ENCODE measurements at regions not wholly inside any gene's neighbourhood (a gene's known extent, or its start where the extent isn't known, plus 50 kb on each side); places are given as distances from the start of the nearest gene placed in this dataset.

GRCh38 chr12:90174956-90175355, 466.3 kb upstream of the ATP2B1 start:
- H3K27me3 ChIP-seq (ENCODE audit: insufficient read depth, low read length, poor library complexity), result no peaks in the 10 kb centered on the region
- H3K79me2 ChIP-seq (ENCODE audit: control insufficient read depth, insufficient read depth, low read length), result no peaks in the 10 kb centered on the region
- H3K27ac ChIP-seq (ENCODE audit: low read depth, low read length), result no peak overlapping the region
- H3K79me1 ChIP-seq (ENCODE audit: low read length), result no peaks in the 10 kb centered on the region
- no peak overlapping the region for H3K4ac ChIP-seq (ENCODE audit: low read depth, low read length)
- no peak overlapping the region for H2AK5ac ChIP-seq (ENCODE audit: low read length)
- WGBS (ENCODE audit: extremely low coverage, insufficient coverage, low lambda C conversion rate), result no CpG with 5 or more reads among the region's 1 CpG
- H3K23ac ChIP-seq (ENCODE audit: low read length), result no peak overlapping the region
- DNase-seq, result no peak
- no peak overlapping the region for H3K18ac ChIP-seq (ENCODE audit: low read length)
- H3K4me1 ChIP-seq (ENCODE audit: control insufficient read depth, low read depth, low read length), result peaks cover 2% of the 10 kb centered on the region
- H2BK120ac ChIP-seq (ENCODE audit: low read depth, low read length), result no peak overlapping the region
- no peak overlapping the region for H4K5ac ChIP-seq (ENCODE audit: low read length)
- no peak overlapping the region for H2BK5ac ChIP-seq (ENCODE audit: low read length)
- no peak overlapping the region for H3K9ac ChIP-seq (ENCODE audit: low read length)
- H3K56ac ChIP-seq (ENCODE audit: low read length), result no peak overlapping the region
- no peak overlapping the region for H3K4me2 ChIP-seq (ENCODE audit: low read length)
- no peak overlapping the region for H2BK15ac ChIP-seq (replicated peaks; ENCODE audit: low read depth)
- no peak overlapping the region for H3K4me3 ChIP-seq (ENCODE audit: low read length)
- H3K36me3 ChIP-seq (ENCODE audit: control insufficient read depth, insufficient read depth, low read length), result no peaks in the 10 kb centered on the region
- H4K8ac ChIP-seq (ENCODE audit: low read depth, low read length), result no peak overlapping the region

DNA sequence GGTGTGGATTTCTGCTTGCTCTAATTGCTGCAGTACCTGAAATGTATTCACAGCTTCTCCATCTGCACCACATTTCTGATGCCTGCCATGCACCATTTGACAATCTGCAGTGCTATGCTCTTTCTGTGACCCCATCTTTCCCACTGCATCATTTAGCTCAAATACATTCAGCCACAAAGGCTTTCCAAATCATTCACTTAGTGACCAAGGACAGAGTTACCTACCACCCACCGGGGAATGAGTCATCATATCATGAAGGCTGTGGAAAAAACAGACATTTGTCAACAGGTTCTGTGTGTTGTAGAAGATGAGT, 465.5 kb upstream of the ATP2B1 start:
- H3K9ac ChIP-seq (ENCODE audit: low read length), result no peak overlapping the region
- H2BK5ac ChIP-seq (ENCODE audit: low read length), result no peak overlapping the region
- H3K27me3 ChIP-seq (ENCODE audit: insufficient read depth, low read length, poor library complexity), result no peaks in the 10 kb centered on the region
- H3K4me3 ChIP-seq (ENCODE audit: low read length), result no peak overlapping the region
- H3K79me1 ChIP-seq (ENCODE audit: low read length), result no peaks in the 10 kb centered on the region
- DNase-seq, result peak; percentile 14
- no peak overlapping the region for H2BK120ac ChIP-seq (ENCODE audit: low read depth, low read length)
- no peak overlapping the region for H3K23ac ChIP-seq (ENCODE audit: low read length)
- H2BK15ac ChIP-seq (replicated peaks; ENCODE audit: low read depth), result no peak overlapping the region
- H3K36me3 ChIP-seq (ENCODE audit: control insufficient read depth, insufficient read depth, low read length), result no peaks in the 10 kb centered on the region
- H3K18ac ChIP-seq (ENCODE audit: low read length), result no peak overlapping the region
- no peak overlapping the region for H3K56ac ChIP-seq (ENCODE audit: low read length)
- no peak overlapping the region for H3K4ac ChIP-seq (ENCODE audit: low read depth, low read length)
- H3K27ac ChIP-seq (ENCODE audit: low read depth, low read length), result no peak overlapping the region
- no peaks in the 10 kb centered on the region for H3K79me2 ChIP-seq (ENCODE audit: control insufficient read depth, insufficient read depth, low read length)
- no peak overlapping the region for H3K4me2 ChIP-seq (ENCODE audit: low read length)
- H3K4me1 ChIP-seq (ENCODE audit: control insufficient read depth, low read depth, low read length), result peaks cover 2% of the 10 kb centered on the region
- no peak overlapping the region for H2AK5ac ChIP-seq (ENCODE audit: low read length)
- H4K5ac ChIP-seq (ENCODE audit: low read length), result no peak overlapping the region
- no CpG with 5 or more reads among the region's 1 CpG for WGBS (ENCODE audit: extremely low coverage, insufficient coverage, low lambda C conversion rate)
- no peak overlapping the region for H4K8ac ChIP-seq (ENCODE audit: low read depth, low read length)

DNA sequence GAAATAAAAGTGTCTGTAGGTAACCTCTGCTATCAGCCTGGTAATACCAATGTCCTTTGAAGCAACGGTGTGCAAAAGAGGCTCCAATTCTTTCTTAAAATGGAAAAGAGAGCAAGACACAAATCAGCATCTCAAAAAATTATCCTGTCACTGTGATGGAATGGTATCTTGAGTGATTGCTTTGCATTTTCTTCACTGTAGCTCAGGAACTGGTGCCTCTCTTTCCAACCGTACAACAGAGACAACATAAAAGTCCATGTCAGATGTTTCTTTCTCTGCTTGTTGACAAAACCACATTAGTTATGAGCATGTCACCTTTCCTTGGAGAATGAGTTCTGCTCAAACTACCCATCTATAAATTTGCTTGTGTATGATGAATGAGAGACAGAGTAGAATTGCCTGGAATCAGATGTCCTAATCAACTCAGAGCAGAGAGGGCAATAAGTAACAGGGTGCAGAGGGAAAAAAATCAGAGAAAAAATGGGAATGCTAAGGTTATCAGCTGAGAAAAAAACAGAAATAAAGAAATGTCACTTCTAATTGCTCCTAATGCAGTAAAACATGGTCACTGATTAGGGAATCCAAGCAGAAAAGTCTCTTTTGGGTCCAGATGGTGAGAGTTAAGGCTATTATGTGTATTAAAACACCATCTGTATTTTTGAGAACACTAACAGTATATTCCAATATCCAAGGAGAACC, 465.0 kb upstream of the ATP2B1 start:
- no peak overlapping the region for H2AK5ac ChIP-seq (ENCODE audit: low read length)
- no peak overlapping the region for H3K4me3 ChIP-seq (ENCODE audit: low read length)
- H3K4me2 ChIP-seq (ENCODE audit: low read length), result no peak overlapping the region
- no peak overlapping the region for H3K23ac ChIP-seq (ENCODE audit: low read length)
- H2BK15ac ChIP-seq (replicated peaks; ENCODE audit: low read depth), result no peak overlapping the region
- H3K18ac ChIP-seq (ENCODE audit: low read length), result no peak overlapping the region
- no peak overlapping the region for H2BK120ac ChIP-seq (ENCODE audit: low read depth, low read length)
- H4K5ac ChIP-seq (ENCODE audit: low read length), result no peak overlapping the region
- no peak overlapping the region for H3K4ac ChIP-seq (ENCODE audit: low read depth, low read length)
- no peaks in the 10 kb centered on the region for H3K79me2 ChIP-seq (ENCODE audit: control insufficient read depth, insufficient read depth, low read length)
- H3K79me1 ChIP-seq (ENCODE audit: low read length), result no peaks in the 10 kb centered on the region
- no peak overlapping the region for H4K8ac ChIP-seq (ENCODE audit: low read depth, low read length)
- H3K36me3 ChIP-seq (ENCODE audit: control insufficient read depth, insufficient read depth, low read length), result no peaks in the 10 kb centered on the region
- H2BK5ac ChIP-seq (ENCODE audit: low read length), result no peak overlapping the region
- no CpG with 5 or more reads among the region's 2 CpGs for WGBS (ENCODE audit: extremely low coverage, insufficient coverage, low lambda C conversion rate)
- H3K27ac ChIP-seq (ENCODE audit: low read depth, low read length), result no peak overlapping the region
- H3K9ac ChIP-seq (ENCODE audit: low read length), result no peak overlapping the region
- no peaks in the 10 kb centered on the region for H3K27me3 ChIP-seq (ENCODE audit: insufficient read depth, low read length, poor library complexity)
- no peak for DNase-seq
- peaks cover 2% of the 10 kb centered on the region for H3K4me1 ChIP-seq (ENCODE audit: control insufficient read depth, low read depth, low read length)
- no peak overlapping the region for H3K56ac ChIP-seq (ENCODE audit: low read length)

DNA sequence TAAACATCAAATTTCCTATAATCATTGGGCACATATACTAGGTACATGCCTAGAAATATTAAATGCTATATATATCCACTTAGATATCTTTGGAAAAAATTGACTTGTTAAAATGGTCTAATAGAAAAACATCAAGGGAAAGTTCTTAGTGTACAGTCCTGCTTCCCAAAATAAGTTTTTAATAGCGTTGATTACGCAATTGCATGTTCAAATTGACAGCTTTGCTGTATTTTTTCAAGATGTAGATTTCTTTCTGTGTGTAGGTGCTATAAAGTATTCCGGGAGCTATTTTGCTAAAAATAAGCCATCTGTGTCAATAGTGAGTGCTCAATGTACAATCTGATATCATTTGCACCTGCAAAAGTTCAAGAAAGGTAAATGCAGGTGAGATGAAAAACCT, 463.9 kb upstream of the ATP2B1 start:
- H2BK5ac ChIP-seq (ENCODE audit: low read length), result no peak overlapping the region
- H3K56ac ChIP-seq (ENCODE audit: low read length), result no peak overlapping the region
- H4K5ac ChIP-seq (ENCODE audit: low read length), result no peak overlapping the region
- H4K8ac ChIP-seq (ENCODE audit: low read depth, low read length), result no peak overlapping the region
- H3K27ac ChIP-seq (ENCODE audit: low read depth, low read length), result no peak overlapping the region
- H3K36me3 ChIP-seq (ENCODE audit: control insufficient read depth, insufficient read depth, low read length), result no peaks in the 10 kb centered on the region
- no peak overlapping the region for H3K9ac ChIP-seq (ENCODE audit: low read length)
- no peak overlapping the region for H3K4me2 ChIP-seq (ENCODE audit: low read length)
- no peak overlapping the region for H2BK120ac ChIP-seq (ENCODE audit: low read depth, low read length)
- H3K23ac ChIP-seq (ENCODE audit: low read length), result no peak overlapping the region
- H3K4me1 ChIP-seq (ENCODE audit: control insufficient read depth, low read depth, low read length), result peaks cover 2% of the 10 kb centered on the region
- H3K27me3 ChIP-seq (ENCODE audit: insufficient read depth, low read length, poor library complexity), result no peaks in the 10 kb centered on the region
- no peak overlapping the region for H2AK5ac ChIP-seq (ENCODE audit: low read length)
- WGBS (ENCODE audit: extremely low coverage, insufficient coverage, low lambda C conversion rate), result no CpG with 5 or more reads among the region's 3 CpGs
- no peak overlapping the region for H3K4me3 ChIP-seq (ENCODE audit: low read length)
- H3K79me1 ChIP-seq (ENCODE audit: low read length), result no peaks in the 10 kb centered on the region
- no peak for DNase-seq
- no peaks in the 10 kb centered on the region for H3K79me2 ChIP-seq (ENCODE audit: control insufficient read depth, insufficient read depth, low read length)
- H3K4ac ChIP-seq (ENCODE audit: low read depth, low read length), result no peak overlapping the region
- no peak overlapping the region for H3K18ac ChIP-seq (ENCODE audit: low read length)
- no peak overlapping the region for H2BK15ac ChIP-seq (replicated peaks; ENCODE audit: low read depth)

GRCh38 chr12:90170740-90171139, 462.1 kb upstream of the ATP2B1 start:
- no peaks in the 10 kb centered on the region for H3K27me3 ChIP-seq (ENCODE audit: insufficient read depth, low read length, poor library complexity)
- no peak overlapping the region for H4K5ac ChIP-seq (ENCODE audit: low read length)
- no peak overlapping the region for H2BK120ac ChIP-seq (ENCODE audit: low read depth, low read length)
- no peaks in the 10 kb centered on the region for H3K79me2 ChIP-seq (ENCODE audit: control insufficient read depth, insufficient read depth, low read length)
- H3K18ac ChIP-seq (ENCODE audit: low read length), result no peak overlapping the region
- no peak overlapping the region for H2AK5ac ChIP-seq (ENCODE audit: low read length)
- H4K8ac ChIP-seq (ENCODE audit: low read depth, low read length), result no peak overlapping the region
- no peak overlapping the region for H2BK15ac ChIP-seq (replicated peaks; ENCODE audit: low read depth)
- H3K23ac ChIP-seq (ENCODE audit: low read length), result no peak overlapping the region
- no peak overlapping the region for H3K4me3 ChIP-seq (ENCODE audit: low read length)
- peaks cover 2% of the 10 kb centered on the region for H3K4me1 ChIP-seq (ENCODE audit: control insufficient read depth, low read depth, low read length)
- no peak overlapping the region for H3K4ac ChIP-seq (ENCODE audit: low read depth, low read length)
- H3K79me1 ChIP-seq (ENCODE audit: low read length), result no peaks in the 10 kb centered on the region
- no peaks in the 10 kb centered on the region for H3K36me3 ChIP-seq (ENCODE audit: control insufficient read depth, insufficient read depth, low read length)
- H3K27ac ChIP-seq (ENCODE audit: low read depth, low read length), result no peak overlapping the region
- no peak overlapping the region for H3K56ac ChIP-seq (ENCODE audit: low read length)
- no peak overlapping the region for H3K4me2 ChIP-seq (ENCODE audit: low read length)
- no peak overlapping the region for H2BK5ac ChIP-seq (ENCODE audit: low read length)
- no peak for DNase-seq
- no peak overlapping the region for H3K9ac ChIP-seq (ENCODE audit: low read length)
- no CpG with 5 or more reads among the region's 1 CpG for WGBS (ENCODE audit: extremely low coverage, insufficient coverage, low lambda C conversion rate)

- Histone ChIP-seq H3K4me1 (ENCODE audit: control insufficient read depth, low read depth, low read length) (no peaks in the 10 kb centered on the region), H3K4me3 (ENCODE audit: low read length) (no peak overlapping the region), H2BK5ac (ENCODE audit: low read length) (no peak overlapping the region), H3K4me2 (ENCODE audit: low read length) (no peak overlapping the region), H3K79me1 (ENCODE audit: low read length) (no peaks in the 10 kb centered on the region), H2BK120ac (ENCODE audit: low read depth, low read length) (no peak overlapping the region), H4K5ac (ENCODE audit: low read length) (no peak overlapping the region), H3K23ac (ENCODE audit: low read length) (no peak overlapping the region), H3K18ac (ENCODE audit: low read length) (no peak overlapping the region), H2BK15ac (replicated peaks; ENCODE audit: low read depth) (no peak overlapping the region), H3K9ac (ENCODE audit: low read length) (no peak overlapping the region), H4K8ac (ENCODE audit: low read depth, low read length) (no peak overlapping the region), H2AK5ac (ENCODE audit: low read length) (no peak overlapping the region), H3K79me2 (ENCODE audit: control insufficient read depth, insufficient read depth, low read length) (no peaks in the 10 kb centered on the region), H3K27ac (ENCODE audit: low read depth, low read length) (no peak overlapping the region), H3K4ac (ENCODE audit: low read depth, low read length) (no peak overlapping the region), H3K56ac (ENCODE audit: low read length) (no peak overlapping the region), H3K36me3 (ENCODE audit: control insufficient read depth, insufficient read depth, low read length) (no peaks in the 10 kb centered on the region), H3K27me3 (ENCODE audit: insufficient read depth, low read length, poor library complexity) (no peaks in the 10 kb centered on the region)
- no CpG with 5 or more reads among the region's 8 CpGs for WGBS (ENCODE audit: extremely low coverage, insufficient coverage, low lambda C conversion rate)
- DNase-seq, result peak; percentile 3
Observed at GRCh38 chr12:90167518-90168208, 459.0 kb upstream of the ATP2B1 start.

All from mesendoderm (in vitro differentiated cells).